LNCAP (cell line): ENCODE measurements at regions not wholly inside any gene's neighbourhood (a gene's known extent, or its start where the extent isn't known, plus 50 kb on each side); places are given as distances from the start of the nearest gene placed in this dataset.

Experiments
- TF ChIP-seq, protein P1 (sequence below): fragments of 450-650 bp; IDR thresholded peaks from 2 replicates; pipeline ENCODE4 v1.5.1; 2017; ENCODE audit warnings: mild to moderate bottlenecking

DNA sequence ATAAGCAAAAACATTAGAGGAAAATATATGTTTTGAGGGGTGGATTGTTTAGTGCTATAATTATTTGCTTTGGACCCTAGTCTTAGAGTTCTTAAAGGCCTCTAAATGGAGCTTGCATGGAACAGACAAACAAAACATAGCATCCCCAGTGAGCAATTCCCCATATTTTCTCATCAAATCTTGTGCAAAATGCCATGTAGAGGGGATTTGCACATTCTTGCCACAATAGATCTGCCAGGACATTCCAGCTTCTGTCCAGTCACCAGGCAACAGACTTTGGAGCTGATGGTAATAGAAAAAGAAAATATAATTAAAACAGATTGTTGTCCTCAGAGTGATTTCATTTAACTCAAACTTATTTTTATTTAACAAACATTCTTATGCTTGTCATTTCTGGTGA lies 360.3 kb upstream of the PDGFD start:
- TF ChIP-seq, protein P1, sequence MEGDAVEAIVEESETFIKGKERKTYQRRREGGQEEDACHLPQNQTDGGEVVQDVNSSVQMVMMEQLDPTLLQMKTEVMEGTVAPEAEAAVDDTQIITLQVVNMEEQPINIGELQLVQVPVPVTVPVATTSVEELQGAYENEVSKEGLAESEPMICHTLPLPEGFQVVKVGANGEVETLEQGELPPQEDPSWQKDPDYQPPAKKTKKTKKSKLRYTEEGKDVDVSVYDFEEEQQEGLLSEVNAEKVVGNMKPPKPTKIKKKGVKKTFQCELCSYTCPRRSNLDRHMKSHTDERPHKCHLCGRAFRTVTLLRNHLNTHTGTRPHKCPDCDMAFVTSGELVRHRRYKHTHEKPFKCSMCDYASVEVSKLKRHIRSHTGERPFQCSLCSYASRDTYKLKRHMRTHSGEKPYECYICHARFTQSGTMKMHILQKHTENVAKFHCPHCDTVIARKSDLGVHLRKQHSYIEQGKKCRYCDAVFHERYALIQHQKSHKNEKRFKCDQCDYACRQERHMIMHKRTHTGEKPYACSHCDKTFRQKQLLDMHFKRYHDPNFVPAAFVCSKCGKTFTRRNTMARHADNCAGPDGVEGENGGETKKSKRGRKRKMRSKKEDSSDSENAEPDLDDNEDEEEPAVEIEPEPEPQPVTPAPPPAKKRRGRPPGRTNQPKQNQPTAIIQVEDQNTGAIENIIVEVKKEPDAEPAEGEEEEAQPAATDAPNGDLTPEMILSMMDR = no peak

DNA sequence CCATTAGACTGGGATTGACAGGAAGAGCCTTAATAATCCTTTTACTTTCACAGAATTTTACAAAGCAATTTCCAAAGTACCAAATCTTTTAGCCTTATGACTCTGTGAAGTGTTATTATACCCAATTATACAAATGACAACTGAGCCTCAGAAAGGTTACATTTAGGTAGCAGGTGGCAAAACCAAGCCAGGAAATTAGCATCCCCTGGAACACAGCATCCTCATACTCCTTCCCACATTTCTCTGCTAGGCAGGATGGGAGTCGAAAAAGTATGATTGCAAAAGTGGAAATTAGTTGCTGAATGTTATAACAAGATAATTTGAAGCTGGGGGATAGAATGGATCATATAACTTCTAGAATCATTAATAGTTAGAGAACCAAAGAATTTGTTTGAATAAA lies 359.7 kb upstream of the PDGFD start:
- TF ChIP-seq, protein P1 = no peak

DNA sequence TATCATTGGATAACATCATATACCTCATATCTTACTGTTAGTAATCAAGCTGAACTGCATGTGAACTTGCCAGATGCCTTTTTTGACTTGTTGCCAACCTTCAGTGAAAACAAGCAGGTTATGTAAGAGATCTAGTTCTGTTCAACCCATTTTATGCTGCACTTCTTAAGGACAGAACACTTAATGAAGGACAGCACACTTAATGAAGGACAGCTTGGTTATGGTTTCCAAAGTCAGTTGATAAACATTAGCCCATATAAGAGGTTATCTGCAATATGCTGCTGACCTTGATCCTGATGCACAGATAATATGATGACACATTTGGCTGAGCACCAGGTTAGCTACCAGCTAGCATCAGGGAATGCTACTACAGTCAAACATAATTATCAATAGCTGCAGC lies 358.7 kb upstream of the PDGFD start:
- TF ChIP-seq, protein P1 = no peak

DNA sequence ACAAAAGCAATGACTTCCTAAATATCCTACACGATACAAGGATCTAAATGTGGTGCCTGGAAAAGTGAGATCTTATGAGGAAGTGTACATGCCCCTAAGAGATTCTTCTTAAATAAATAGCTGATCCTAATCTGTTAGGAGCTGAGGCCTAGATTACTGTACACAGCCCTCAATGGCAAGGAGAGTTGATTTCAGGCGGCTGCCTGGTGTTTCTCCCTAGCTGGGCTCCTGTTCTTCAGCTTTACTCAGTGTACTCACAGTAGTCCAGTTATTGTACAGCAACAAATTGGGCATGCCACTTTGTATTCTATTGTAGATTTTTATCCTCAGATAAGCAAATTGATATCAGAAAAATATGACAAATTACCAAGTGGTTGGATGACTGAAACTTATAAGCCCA lies 358.2 kb upstream of the PDGFD start:
- TF ChIP-seq, protein P1 = no peak

DNA sequence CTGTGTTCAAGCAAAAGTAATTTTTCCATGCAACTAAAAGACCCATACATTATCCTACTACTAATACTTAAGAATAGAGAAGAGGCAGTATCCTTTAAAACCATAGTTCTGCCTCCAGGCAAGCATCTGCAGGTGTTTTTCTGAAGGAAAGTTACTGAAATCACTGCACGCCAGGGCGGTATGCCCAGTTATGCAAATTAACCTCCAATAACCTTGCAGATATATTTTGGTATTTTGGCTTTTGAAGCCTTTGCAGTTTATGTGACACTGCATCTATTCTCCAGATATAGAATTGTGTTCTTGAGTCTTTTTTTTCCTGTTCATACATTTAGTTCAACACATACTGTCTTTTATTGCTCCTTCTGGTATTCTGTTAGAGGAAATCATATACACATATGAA lies 346.2 kb upstream of the PDGFD start:
- TF ChIP-seq, protein P1 = no peak

DNA sequence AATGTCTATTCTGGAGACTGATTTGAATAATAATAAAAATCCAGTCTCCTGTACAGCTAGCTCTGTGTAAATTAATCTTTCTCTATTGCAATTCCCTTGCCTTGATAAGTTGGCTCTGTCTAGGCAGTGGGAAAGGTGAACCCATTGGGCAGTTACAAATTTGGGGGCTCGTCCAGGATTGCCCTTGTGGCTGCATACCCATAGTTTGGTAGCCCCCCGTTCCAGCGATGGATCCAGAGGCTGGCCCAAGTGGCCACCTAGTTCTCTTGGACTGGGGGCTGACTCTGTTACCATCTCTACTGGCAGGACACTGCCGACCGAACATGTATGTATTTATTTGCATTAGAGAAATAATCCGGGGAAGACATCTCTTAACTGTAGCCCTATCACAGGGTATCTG lies 326.2 kb upstream of the PDGFD start:
- TF ChIP-seq, protein P1 = no peak

DNA sequence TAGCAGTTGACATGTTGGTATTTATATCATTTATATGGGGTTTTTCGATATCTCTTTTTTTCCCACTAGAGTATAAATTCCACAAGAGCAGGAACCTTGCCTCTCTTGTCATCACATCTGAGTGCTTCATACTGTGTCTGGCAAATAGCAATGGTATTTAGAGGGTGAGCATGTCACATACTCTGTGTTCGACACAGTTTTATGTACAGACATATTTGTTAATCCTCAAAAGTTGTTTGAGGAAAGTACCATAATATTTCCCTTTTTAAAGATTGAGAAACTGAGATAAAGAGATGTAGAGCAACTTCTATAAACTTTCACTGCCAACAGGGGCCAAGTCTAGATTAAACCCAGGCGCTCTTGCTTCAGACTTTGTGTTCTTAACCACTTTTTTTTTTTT lies 324.6 kb upstream of the PDGFD start:
- TF ChIP-seq, protein P1 = no peak

DNA sequence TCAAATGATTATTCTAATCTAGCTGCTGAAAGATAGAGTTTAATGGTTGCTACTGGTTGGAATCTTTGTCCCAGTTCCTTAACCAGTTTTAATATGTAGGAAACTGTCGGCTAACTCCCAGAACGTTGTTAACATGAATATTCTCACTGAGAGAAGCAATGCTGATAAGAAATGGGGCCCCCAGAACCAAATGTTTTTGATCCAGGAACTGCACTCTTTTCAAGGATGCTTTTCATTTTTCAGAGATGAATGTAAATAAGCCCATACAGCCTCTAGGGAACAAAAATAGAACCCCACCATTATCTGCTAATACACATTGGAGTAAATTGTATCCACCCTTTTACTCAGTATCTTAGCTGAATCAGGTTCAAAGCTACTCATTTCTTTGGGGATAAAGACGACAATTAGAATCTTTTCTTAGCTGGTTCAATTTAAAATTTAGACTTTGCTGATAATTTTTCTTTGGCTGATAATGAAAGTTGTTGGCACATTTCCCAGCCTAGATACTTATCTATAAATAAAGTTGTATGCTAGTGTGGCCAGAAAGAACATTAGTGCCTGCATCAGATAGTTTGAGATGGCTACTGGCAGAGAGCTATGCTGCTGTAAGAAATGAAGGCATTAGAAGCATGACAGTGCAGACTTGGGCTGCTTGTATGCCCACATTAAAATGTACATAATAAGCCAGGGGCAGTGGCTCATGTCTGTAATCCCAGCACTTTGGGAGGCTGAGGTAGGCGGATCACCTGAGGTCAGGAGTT lies 323.3 kb upstream of the PDGFD start:
- TF ChIP-seq, protein P1 = no peak
